ENCODE measurements at regions not wholly inside any gene's neighbourhood (a gene's known extent, or its start where the extent isn't known, plus 50 kb on each side); places are given as distances from the start of the nearest gene placed in this dataset.
A peak's percentile ranks its signal among the peaks of the same experiment; 100 is the strongest.

- DNase-seq (ENCODE audit: low read depth in 4 of 4, low spot score in 3 of 4): peak in 2 of 4 donors; percentile 45 to 46
These were observed 51.9 kb upstream of the TSPAN11 start for GRCh38 chr12:30874455-30875321.

GRCh38 chr12:30870491-30871265 lies 55.9 kb upstream of the TSPAN11 start:
- no peak for DNase-seq (ENCODE audit: low read depth in 4 of 4, low spot score in 3 of 4)

GRCh38 chr12:30867415-30867814 lies 59.1 kb upstream of the TSPAN11 start:
- DNase-seq (ENCODE audit: low read depth in 4 of 4, low spot score in 3 of 4): no peak

GRCh38 chr12:30866256-30866655 lies 60.3 kb upstream of the TSPAN11 start:
- DNase-seq (ENCODE audit: low read depth in 4 of 4, low spot score in 3 of 4): no peak

DNA sequence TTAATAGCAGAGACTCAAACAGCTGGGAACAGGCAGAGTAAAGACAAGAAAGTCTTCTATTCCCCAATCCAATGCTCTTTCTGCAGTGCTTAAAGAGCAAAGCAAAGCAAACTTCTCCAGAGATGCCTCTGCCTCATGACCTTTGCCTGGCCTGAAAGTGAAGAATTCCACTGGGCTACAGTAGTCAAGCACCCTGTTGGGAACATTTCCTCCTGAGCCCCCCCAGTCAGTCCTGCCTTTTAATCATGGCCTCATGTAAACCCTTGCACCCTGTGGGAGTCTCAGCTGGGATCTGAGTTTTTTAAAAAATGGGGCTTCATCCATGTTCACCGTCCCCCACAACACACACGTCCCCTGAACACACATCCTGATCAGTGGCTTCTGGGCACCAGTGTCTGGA lies 62.7 kb upstream of the TSPAN11 start:
- DNase-seq (ENCODE audit: low read depth in 4 of 4, low spot score in 3 of 4): no peak

GRCh38 chr12:30862486-30862885 lies 64.1 kb upstream of the TSPAN11 start:
- DNase-seq (ENCODE audit: low read depth in 4 of 4, low spot score in 3 of 4): no peak

GRCh38 chr12:30859226-30859625 lies 67.3 kb upstream of the TSPAN11 start:
- DNase-seq (ENCODE audit: low read depth in 4 of 4, low spot score in 3 of 4): no peak

- no peak for DNase-seq (ENCODE audit: low read depth in 4 of 4, low spot score in 3 of 4)
These were observed 68.1 kb upstream of the TSPAN11 start for GRCh38 chr12:30858471-30858870.

- DNase-seq (ENCODE audit: low read depth in 4 of 4, low spot score in 3 of 4): no peak
These were observed 72.9 kb upstream of the TSPAN11 start for GRCh38 chr12:30853561-30854133.

DNA sequence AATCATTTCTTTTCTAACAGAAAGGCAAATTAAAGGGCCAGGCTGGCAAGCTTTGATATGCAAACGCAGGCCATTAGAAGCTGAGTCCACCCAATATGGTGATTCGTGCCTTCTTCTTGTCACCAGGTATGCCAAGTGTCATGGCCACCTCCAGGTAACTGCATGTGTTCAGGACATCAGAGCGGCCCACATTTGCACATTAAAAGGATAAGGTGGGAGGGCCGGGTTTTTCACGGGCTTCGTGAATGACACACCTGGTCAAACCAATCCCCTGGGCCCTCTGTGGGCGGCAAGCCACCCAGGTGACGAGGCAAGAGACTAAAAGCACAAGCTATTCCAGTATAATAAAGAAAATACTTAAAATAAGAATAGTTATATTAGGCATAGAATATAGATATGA lies 75.9 kb upstream of the TSPAN11 start:
- DNase-seq (ENCODE audit: low read depth in 4 of 4, low spot score in 3 of 4): no peak

DNA sequence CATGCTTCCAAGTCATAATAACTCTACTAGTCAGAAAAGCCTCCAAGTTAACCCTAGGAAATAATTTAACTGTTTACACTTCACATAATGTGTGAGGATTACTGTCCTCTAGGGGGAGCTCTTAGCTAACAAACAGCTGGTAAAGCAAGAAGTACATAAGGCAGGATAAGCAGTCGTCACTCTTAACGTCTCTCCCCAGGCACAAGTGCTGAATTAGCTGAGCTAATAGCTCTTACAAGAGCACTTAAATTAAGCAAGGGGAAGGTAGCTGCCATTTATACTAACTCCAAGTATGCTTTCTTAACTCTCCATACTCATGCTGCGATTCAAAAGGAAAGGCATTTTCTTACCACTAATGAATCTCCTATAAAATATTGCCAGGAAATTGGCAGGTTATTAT lies 79.3 kb upstream of the TSPAN11 start:
- DNase-seq (ENCODE audit: low read depth in 4 of 4, low spot score in 3 of 4): no peak

- DNase-seq (ENCODE audit: low read depth in 4 of 4, low spot score in 3 of 4): no peak
These were observed 79.8 kb upstream of the TSPAN11 start for GRCh38 chr12:30846776-30847175.

- DNase-seq (ENCODE audit: low read depth in 4 of 4, low spot score in 3 of 4): no peak
These were observed 80.9 kb upstream of the TSPAN11 start for GRCh38 chr12:30845676-30846075.

- no peak for DNase-seq (ENCODE audit: low read depth in 4 of 4, low spot score in 3 of 4)
These were observed 83.3 kb upstream of the TSPAN11 start for GRCh38 chr12:30843211-30843610.

DNA sequence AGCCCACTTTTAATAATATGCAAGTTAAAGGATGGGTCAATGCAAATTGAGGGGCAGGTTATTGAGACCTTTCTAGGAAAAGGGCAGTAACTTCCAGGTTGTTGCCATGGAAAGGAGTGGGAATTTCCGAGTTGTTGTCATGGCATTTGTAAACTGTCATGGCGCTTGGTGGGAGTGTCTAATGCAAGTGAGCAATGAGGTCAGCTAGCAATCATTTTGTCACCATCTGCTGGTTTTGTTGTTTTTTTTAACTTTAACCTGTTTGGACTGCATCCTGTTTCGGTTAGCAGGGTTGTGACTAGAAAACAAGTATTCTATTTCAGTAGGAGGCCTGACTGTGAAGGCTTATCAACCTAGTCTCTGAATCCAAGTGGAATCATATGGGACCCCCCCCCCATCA lies 85.8 kb upstream of the TSPAN11 start:
- no peak for DNase-seq (ENCODE audit: low read depth in 4 of 4, low spot score in 3 of 4)

- no peak for DNase-seq (ENCODE audit: low read depth in 4 of 4, low spot score in 3 of 4)
These were observed 85.0 kb upstream of the CAPRIN2 start for GRCh38 chr12:30839643-30840220.

DNA sequence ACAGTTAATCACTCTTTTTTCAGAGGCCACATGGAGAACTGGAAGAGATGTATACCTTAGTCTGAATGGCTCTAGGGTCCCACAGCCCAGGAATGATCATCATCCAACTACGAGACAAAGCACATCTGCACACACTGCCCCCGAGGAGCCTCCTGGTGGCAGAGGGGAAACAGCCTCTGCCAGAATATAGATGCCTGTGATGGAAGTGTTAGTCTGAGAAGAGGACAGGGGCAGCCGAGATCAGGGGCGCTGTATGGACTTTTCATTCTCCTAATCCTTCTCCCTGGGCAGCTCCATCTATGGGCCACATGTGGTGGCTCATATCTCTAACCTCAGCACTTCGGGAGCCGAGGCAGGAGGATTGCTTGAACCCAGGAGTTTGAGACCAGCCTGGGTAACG lies 82.8 kb upstream of the CAPRIN2 start:
- DNase-seq (ENCODE audit: low read depth in 4 of 4, low spot score in 3 of 4): no peak

DNA sequence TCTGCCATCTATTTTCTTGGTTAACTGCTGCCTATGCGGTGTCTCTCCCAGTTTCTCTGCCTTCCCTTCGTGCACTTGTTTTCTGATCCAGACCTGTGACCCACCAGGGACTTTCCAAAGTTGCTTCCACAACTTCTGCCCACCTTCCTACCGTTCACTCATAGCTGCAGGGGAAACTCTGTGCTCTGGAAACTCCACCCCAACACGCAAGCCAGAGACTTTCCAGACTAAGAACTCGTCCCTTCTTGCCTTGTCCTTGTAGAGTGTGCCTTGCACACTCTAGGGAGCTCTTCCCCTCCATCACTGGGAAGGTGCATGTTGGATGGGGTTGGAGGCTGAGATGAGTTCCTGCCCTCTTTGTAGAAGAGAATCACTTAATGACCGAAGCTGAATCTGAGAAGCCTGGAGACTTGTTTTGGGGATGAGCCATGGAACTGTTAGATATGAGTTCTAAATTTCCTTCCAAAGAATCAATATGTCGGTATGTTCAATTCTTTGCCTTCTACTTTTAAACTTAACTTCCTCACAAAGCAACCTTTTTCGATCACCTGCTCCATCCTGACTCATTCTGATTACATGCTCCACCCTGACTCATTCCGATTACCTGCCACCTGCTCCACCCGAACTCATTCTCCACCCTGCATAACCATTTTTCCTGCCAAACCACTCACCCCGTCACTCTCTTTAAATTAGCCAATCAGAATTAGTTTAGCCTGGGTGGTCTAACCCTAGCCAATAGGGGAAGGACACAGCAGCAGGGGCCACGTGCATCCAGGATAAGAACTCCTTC lies 82.1 kb upstream of the CAPRIN2 start:
- DNase-seq (ENCODE audit: low read depth in 4 of 4, low spot score in 3 of 4): no peak

- no peak for DNase-seq (ENCODE audit: low read depth in 4 of 4, low spot score in 3 of 4)
These were observed 80.5 kb upstream of the CAPRIN2 start for GRCh38 chr12:30835216-30835615.

GRCh38 chr12:30830751-30831150 lies 76.0 kb upstream of the CAPRIN2 start:
- DNase-seq (ENCODE audit: low read depth in 4 of 4, low spot score in 3 of 4): no peak
